ENCODE measurements at regions not wholly inside any gene's neighbourhood (a gene's known extent, or its start where the extent isn't known, plus 50 kb on each side); places are given as distances from the start of the nearest gene placed in this dataset.

GRCh38 chr11:121688860-121689614 is 236.3 kb upstream of the SORL1-AS1 start:
- Histone ChIP-seq H3K9me3 (ENCODE audit: control insufficient read depth, insufficient read depth, low read depth, low read length) (no peaks in the 10 kb centered on the region), H3K27ac (ENCODE audit: low read length) (no peak overlapping the region), H3K4me1 (ENCODE audit: control insufficient read depth, insufficient read depth, low read length) (no peaks in the 10 kb centered on the region), H3K4me3 (ENCODE audit: low read depth in 2 of 2, low read length in 2 of 2) (no peak overlapping the region), H3K27me3 (ENCODE audit: control insufficient read depth, insufficient read depth, low read length) (no peaks in the 10 kb centered on the region), H3K36me3 (ENCODE audit: control insufficient read depth, insufficient read depth, low read length) (no peaks in the 10 kb centered on the region)
- intact Hi-C loops (cut with micrococcal nuclease; ENCODE audit: unreplicated experiment): no loop called here
- ATAC-seq (no peak), DNase-seq (ENCODE audit: low read depth, low spot score) (no peak)
- TF ChIP-seq SIN3A (IDR thresholded peaks at IDR 0.05; ENCODE audit: borderline replicate concordance, insufficient read depth, low read depth, low read length) (no peak), POLR2AphosphoS5 (IDR thresholded peaks at IDR 0.05; ENCODE audit: low read depth, low read length) (no peak), CTCF (IDR thresholded peaks at IDR 0.05) (no peak), REST (IDR thresholded peaks at IDR 0.05; ENCODE audit: insufficient read depth in 1 of 2, low read depth in 2 of 2, low read length in 1 of 2) (no peak), TCF7L2 (IDR thresholded peaks at IDR 0.05; ENCODE audit: low read depth, low read length) (no peak)
- ChIA-PET CTCF (no interaction called here), POLR2A (interaction anchor here (0.5 kb wide), 1 partner anchor 176 kb away, joined by 17 read pairs; no protein-coding TSS in a partner anchor)
- BruUV-seq (replicated peaks): no TSS peak
- in situ Hi-C loops (cut with HindIII; ENCODE audit: low pct_unique_long_range_greater_than_20kb, low sequenced_read_pairs): no loop called here

GRCh38 chr11:121688055-121688491 is 235.3 kb upstream of the SORL1-AS1 start:
- in situ Hi-C loops (cut with HindIII; ENCODE audit: low pct_unique_long_range_greater_than_20kb, low sequenced_read_pairs) (no loop called here), intact Hi-C loops (cut with micrococcal nuclease; ENCODE audit: unreplicated experiment) (no loop called here)
- Histone ChIP-seq H3K4me3 (ENCODE audit: low read depth in 2 of 2, low read length in 2 of 2) (no peak overlapping the region), H3K27ac (ENCODE audit: low read length) (no peak overlapping the region), H3K9me3 (ENCODE audit: control insufficient read depth, insufficient read depth, low read depth, low read length) (no peaks in the 10 kb centered on the region), H3K27me3 (ENCODE audit: control insufficient read depth, insufficient read depth, low read length) (no peaks in the 10 kb centered on the region), H3K36me3 (ENCODE audit: control insufficient read depth, insufficient read depth, low read length) (no peaks in the 10 kb centered on the region), H3K4me1 (ENCODE audit: control insufficient read depth, insufficient read depth, low read length) (no peaks in the 10 kb centered on the region)
- DNase-seq (ENCODE audit: low read depth, low spot score) (no peak), ATAC-seq (no peak)
- TF ChIP-seq REST (IDR thresholded peaks at IDR 0.05; ENCODE audit: insufficient read depth in 1 of 2, low read depth in 2 of 2, low read length in 1 of 2) (no peak), CTCF (IDR thresholded peaks at IDR 0.05) (no peak), POLR2AphosphoS5 (IDR thresholded peaks at IDR 0.05; ENCODE audit: low read depth, low read length) (no peak), SIN3A (IDR thresholded peaks at IDR 0.05; ENCODE audit: borderline replicate concordance, insufficient read depth, low read depth, low read length) (no peak), TCF7L2 (IDR thresholded peaks at IDR 0.05; ENCODE audit: low read depth, low read length) (no peak)
- ChIA-PET CTCF (no interaction called here), POLR2A (no interaction called here)
- no TSS peak for BruUV-seq (replicated peaks)

Data from Panc1 (cell line).